Uterus (tissue), 2 donors: ENCODE measurements at regions not wholly inside any gene's neighbourhood (a gene's known extent, or its start where the extent isn't known, plus 50 kb on each side); places are given as distances from the start of the nearest gene placed in this dataset.

Experiments
- CTCF ChIP-seq, 4 experiments: fragments of 200-600 bp in 2 of 4; fragments of 450-650 bp in 2 of 4; sonication (generic) in 2 of 4; IDR thresholded peaks; one replicate each; pipeline ENCODE4 v1.5.1; 2016 to 2019; ENCODE audit warnings: antibody characterized with exemption in 4 of 4, mild to moderate bottlenecking in 2 of 4, moderate library complexity in 1 of 4
- POLR2A ChIP-seq, 2 donors: fragments of 450-650 bp; IDR thresholded peaks; one replicate each; pipeline ENCODE4 v1.6.1; 2016; ENCODE audit warnings: antibody characterized with exemption in 2 of 2, mild to moderate bottlenecking in 1 of 2, moderate library complexity in 1 of 2

DNA sequence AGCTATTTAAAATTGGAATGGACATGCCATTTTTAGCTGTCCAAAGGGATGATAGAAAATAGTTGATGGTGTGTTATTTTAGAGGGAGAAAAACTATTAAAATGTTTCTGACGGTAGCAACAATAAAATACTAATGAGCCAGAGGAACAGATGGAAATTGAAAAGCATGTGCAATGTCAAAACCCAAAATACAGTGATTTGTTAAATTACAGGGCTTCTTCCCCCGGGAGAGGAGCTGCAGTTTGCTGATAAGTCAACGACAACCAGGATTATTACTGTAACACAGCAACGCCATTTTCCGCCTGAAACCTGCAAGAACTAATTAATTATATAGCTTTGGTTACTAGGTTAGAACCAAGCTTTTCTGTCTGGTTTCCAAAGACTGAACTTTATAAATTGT lies 179.6 kb upstream of the SPTLC3 start:
- no peak for TF ChIP-seq POLR2A (IDR thresholded peaks at IDR 0.05)
- TF ChIP-seq CTCF (IDR thresholded peaks at IDR 0.05) = no peak
